ENCODE measurements at regions not wholly inside any gene's neighbourhood (a gene's known extent, or its start where the extent isn't known, plus 50 kb on each side); places are given as distances from the start of the nearest gene placed in this dataset.

DNA sequence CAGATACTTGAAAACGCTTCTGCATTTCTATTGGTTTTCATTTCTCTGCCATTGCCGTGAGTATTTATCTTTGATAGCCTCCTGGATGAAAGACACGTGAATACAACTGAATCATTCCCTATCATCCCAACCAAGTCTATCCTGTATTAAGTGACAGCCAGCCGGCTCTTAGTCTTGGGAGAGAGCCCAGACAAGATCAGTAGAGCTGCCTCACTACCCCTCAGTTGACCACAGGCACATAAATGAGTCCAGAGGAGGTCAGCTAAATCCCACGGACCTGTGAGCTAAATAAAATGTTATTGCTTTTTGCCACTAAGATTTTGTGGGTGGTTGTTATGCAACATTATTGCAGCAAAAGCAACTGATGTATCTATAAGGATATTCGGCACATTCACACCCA lies 639.0 kb upstream of the ACO1 start:
- TF ChIP-seq, protein P1, sequence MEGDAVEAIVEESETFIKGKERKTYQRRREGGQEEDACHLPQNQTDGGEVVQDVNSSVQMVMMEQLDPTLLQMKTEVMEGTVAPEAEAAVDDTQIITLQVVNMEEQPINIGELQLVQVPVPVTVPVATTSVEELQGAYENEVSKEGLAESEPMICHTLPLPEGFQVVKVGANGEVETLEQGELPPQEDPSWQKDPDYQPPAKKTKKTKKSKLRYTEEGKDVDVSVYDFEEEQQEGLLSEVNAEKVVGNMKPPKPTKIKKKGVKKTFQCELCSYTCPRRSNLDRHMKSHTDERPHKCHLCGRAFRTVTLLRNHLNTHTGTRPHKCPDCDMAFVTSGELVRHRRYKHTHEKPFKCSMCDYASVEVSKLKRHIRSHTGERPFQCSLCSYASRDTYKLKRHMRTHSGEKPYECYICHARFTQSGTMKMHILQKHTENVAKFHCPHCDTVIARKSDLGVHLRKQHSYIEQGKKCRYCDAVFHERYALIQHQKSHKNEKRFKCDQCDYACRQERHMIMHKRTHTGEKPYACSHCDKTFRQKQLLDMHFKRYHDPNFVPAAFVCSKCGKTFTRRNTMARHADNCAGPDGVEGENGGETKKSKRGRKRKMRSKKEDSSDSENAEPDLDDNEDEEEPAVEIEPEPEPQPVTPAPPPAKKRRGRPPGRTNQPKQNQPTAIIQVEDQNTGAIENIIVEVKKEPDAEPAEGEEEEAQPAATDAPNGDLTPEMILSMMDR (IDR thresholded peaks at IDR 0.05) = no peak
- TF ChIP-seq POLR2A (IDR thresholded peaks at IDR 0.05) = no peak
